Activated CD8-positive, alpha-beta T cell treated with anti-CD3 and anti-CD28 coated beads, Interleukin-2, amount 10 ng/mL, durations not matched to agents 7 days and 5 days (primary cell): ENCODE measurements at regions not wholly inside any gene's neighbourhood (a gene's known extent, or its start where the extent isn't known, plus 50 kb on each side); places are given as distances from the start of the nearest gene placed in this dataset.

ENCODE experiments used
- ATAC-seq: fragments of 150-1000 bp; cut with Tn5 transposase; one replicate; pipeline ENCODE4 v1.10.0; 2021; ENCODE audit warnings: moderate library complexity
- CTCF ChIA-PET: fragments of 350-600 bp; sonication (Branson Sonifier 250); formaldehyde crosslinking; loops from one replicate; lab custom pipeline; 2021; ENCODE audit warnings: antibody characterized with exemption; lab: Charles Lee
- POLR2A ChIA-PET: fragments of 350-600 bp; sonication (Branson Sonifier 250); formaldehyde crosslinking; loops from one replicate; lab custom pipeline; 2021; ENCODE audit warnings: antibody characterized with exemption; lab: Charles Lee
- DNase-seq: peaks from one replicate; pipeline ENCODE4 v3.0.0-alpha.2; 2020
- H3K27ac Mint-ChIP-seq: one replicate; pipeline ENCODE4 v1.8.0; 2021; ENCODE audit warnings: mild to moderate bottlenecking, mixed read lengths
- H3K27me3 Mint-ChIP-seq: one replicate; pipeline ENCODE4 v1.8.0; 2021; ENCODE audit warnings: low read depth, mixed read lengths
- H3K36me3 Mint-ChIP-seq: one replicate; pipeline ENCODE4 v1.8.0; 2021; ENCODE audit warnings: low read depth, mixed read lengths
- H3K4me1 Mint-ChIP-seq: one replicate; pipeline ENCODE4 v1.8.0; 2021; ENCODE audit warnings: low read depth, mixed read lengths
- H3K4me3 Mint-ChIP-seq: one replicate; pipeline ENCODE4 v1.8.0; 2021; ENCODE audit warnings: mild to moderate bottlenecking, mixed read lengths
- H3K9me3 Mint-ChIP-seq: one replicate; pipeline ENCODE4 v1.8.0; 2022; ENCODE audit warnings: mixed read lengths; ENCODE audit not compliant: insufficient read depth

DNA sequence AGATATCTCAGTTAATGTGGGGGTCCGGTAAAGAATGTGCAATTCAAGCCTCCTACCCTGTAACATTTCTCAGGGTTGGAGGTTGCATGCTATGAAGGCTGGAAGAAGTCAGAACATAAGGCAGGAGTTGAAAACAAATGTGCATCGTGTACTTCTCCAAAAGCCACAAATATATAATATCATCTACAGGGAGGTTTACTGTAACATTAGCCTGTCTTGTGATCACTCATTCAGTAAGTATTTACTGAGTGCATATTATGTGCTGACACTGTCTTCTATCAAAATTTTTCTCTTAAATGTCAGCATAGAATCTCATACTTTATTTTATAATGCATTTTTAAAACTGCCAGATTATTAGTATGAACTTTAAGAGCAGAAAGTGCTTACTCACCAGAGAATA, 105.6 kb upstream of the ZNF366 start:
- Mint-ChIP-seq H3K36me3 (no peaks in the 10 kb centered on the region), H3K9me3 (no peaks in the 10 kb centered on the region), H3K27me3 (peaks cover 4% of the 10 kb centered on the region), H3K4me3 (no peak overlapping the region), H3K27ac (no peak overlapping the region), H3K4me1 (no peaks in the 10 kb centered on the region)
- DNase-seq (no peak), ATAC-seq (no peak)
- POLR2A ChIA-PET: no interaction called here
- CTCF ChIA-PET: interaction anchor here (5.3 kb wide), 1 partner anchor 206 kb away, joined by 68 read pairs; no protein-coding TSS in a partner anchor

DNA sequence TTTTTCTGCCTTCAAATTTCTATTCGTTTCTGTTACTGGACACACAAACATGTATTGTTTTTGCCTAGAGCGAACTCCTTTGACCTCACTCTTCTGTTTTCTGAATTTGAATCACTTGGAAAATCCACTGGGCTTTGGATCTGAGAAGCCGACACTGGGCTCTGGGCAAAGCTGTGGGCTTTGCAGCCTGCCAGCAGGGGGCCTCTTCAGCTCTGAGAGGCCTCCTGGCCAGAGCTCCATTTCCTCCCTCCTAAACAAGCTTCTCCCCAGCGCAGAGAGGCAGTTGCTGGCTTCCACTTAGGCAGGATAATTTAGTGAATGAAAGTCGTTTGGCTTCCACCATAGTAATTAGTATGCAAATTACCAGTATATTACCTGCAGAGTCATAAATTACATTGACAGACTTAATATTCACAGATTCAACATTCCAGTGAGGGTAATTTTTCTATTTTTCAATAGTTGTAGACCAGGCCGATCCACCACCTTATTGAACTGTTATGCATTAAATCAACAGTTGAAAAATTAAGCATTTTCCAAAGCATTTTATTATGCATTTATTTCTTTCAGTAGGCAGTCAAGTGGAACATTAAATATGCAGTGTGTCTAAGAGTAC, 104.0 kb upstream of the ZNF366 start:
- peak; percentile 79 for ATAC-seq
- ChIA-PET CTCF (interaction anchor here (0.7 to 5.3 kb wide), 14 partner anchors 8 to 840 kb away, joined by 3 to 68 read pairs (median 4); no protein-coding TSS in a partner anchor), POLR2A (no interaction called here)
- no peaks in the 10 kb centered on the region for H3K4me1 Mint-ChIP-seq
- DNase-seq: peak; percentile 51
- H3K27ac Mint-ChIP-seq: no peak overlapping the region
- no peaks in the 10 kb centered on the region for H3K36me3 Mint-ChIP-seq
- H3K27me3 Mint-ChIP-seq: peaks cover 4% of the 10 kb centered on the region
- no peaks in the 10 kb centered on the region for H3K9me3 Mint-ChIP-seq
- H3K4me3 Mint-ChIP-seq: no peak overlapping the region

DNA sequence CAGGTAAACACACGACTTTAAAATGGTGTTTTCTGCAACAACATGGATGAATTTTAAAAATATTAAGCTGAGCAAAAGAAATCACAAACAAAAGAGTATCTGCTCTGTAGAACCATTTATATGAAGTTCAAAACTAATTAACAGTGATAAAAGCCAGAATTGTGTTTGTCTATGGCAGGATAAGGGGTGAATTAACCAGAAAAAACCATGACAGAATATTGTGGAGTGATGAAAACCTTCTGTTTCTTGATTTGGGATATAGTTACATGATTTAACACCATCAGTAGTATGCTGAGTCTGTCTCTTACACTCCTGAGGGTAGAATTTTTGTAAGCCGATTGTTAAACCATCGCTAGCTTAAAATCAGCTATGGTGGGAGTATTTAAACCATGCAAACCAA, 101.7 kb upstream of the ZNF366 start:
- Mint-ChIP-seq H3K36me3 (no peaks in the 10 kb centered on the region), H3K4me1 (no peaks in the 10 kb centered on the region), H3K27me3 (peaks cover 4% of the 10 kb centered on the region), H3K27ac (no peak overlapping the region), H3K9me3 (no peaks in the 10 kb centered on the region), H3K4me3 (no peak overlapping the region)
- POLR2A ChIA-PET: no interaction called here
- CTCF ChIA-PET: interaction anchor here (1.6 to 5.3 kb wide), 3 partner anchors 15 to 210 kb away, joined by 6 to 68 read pairs (median 21); no protein-coding TSS in a partner anchor
- DNase-seq: no peak
- ATAC-seq: no peak

DNA sequence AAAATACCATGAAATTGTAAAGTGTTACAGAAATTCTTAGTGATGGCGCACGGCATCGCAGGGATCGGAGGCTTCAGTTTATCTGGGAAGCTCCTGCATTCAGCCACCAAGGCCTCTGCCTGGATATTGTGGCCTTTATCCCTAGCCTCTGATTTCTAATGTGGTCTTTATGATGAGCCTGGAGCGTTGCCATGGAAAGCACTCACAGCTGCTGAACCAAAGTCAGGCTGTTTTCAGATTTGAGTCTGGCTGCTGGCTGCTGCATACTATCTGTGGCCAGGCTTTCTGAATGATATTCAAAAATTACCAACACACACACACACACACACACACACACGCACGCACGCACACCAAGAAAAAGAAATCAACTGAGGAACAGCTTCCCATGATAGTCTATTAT, 101.1 kb upstream of the ZNF366 start:
- no peak overlapping the region for H3K27ac Mint-ChIP-seq
- ATAC-seq: no peak
- H3K4me3 Mint-ChIP-seq: no peak overlapping the region
- ChIA-PET CTCF (interaction anchor here (5.3 kb wide), 1 partner anchor 211 kb away, joined by 68 read pairs; no protein-coding TSS in a partner anchor), POLR2A (no interaction called here)
- no peaks in the 10 kb centered on the region for H3K36me3 Mint-ChIP-seq
- H3K4me1 Mint-ChIP-seq: no peaks in the 10 kb centered on the region
- no peaks in the 10 kb centered on the region for H3K9me3 Mint-ChIP-seq
- no peak for DNase-seq
- H3K27me3 Mint-ChIP-seq: peaks cover 4% of the 10 kb centered on the region

DNA sequence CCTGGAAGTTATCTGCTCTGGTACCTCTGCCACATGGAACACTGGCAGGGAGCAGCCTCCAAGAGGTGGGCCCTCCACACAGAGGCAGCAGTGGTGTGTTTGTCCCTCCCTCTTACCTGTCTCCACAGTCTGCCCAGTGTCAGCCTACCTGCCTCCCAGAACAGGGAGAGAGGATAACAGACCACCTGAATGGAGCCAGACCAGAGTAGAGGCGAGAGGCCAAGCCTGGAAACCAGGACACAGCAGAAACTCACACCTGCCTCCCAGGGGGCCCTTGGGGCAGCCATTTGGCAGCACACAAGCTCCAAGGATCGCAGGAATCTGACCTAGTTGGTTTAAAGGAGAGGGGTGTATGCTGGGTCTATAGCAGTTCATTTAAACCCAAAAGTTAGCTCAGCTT, 100.2 kb upstream of the ZNF366 start:
- Mint-ChIP-seq H3K9me3 (no peaks in the 10 kb centered on the region), H3K27me3 (peaks cover 4% of the 10 kb centered on the region), H3K36me3 (no peaks in the 10 kb centered on the region), H3K4me1 (no peaks in the 10 kb centered on the region), H3K27ac (no peak overlapping the region), H3K4me3 (no peak overlapping the region)
- ChIA-PET POLR2A (no interaction called here), CTCF (no interaction called here)
- no peak for DNase-seq
- no peak for ATAC-seq

DNA sequence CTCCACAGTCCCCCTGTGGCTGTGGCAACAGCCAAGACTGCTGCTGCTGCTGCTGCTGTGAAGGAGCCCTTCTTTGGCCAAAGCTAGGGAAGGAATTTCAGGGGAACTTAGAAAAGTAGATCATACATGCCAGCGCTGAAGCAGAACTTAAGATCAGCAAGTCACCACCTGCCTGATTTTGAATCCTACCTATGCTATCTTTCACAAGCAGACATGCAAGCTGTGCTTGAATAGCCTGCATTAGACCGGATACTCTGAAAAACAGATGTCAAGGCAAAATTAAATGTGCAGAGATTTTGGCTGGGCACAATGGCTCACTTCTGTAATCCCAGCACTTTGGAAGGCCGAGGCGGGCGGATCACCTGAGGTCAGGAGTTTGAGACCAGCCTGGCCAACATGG, 99.3 kb upstream of the ZNF366 start:
- POLR2A ChIA-PET: no interaction called here
- no peak for DNase-seq
- H3K9me3 Mint-ChIP-seq: no peaks in the 10 kb centered on the region
- H3K4me3 Mint-ChIP-seq: no peak overlapping the region
- H3K4me1 Mint-ChIP-seq: no peaks in the 10 kb centered on the region
- no peak overlapping the region for H3K27ac Mint-ChIP-seq
- CTCF ChIA-PET: no interaction called here
- no peaks in the 10 kb centered on the region for H3K36me3 Mint-ChIP-seq
- H3K27me3 Mint-ChIP-seq: peaks cover 4% of the 10 kb centered on the region
- no peak for ATAC-seq

DNA sequence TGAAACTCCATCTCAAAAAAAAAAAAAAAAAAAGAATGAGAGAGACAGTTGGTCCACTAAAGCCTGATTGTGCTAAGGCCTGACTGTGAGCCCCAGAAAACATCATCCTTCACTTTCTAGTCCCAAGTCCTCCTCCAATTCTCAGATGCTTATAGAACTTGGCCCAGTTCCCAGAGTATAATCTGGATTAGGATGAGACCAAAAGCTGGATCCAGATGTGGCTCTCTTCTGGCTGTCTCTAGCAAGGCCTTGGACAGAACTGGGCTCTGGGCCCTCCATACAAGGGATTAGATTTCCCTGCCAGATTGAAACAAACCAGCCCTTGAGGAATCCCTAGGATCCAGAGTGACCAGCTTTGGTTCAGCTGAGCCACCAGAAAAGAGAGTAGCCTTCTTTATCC, 98.4 kb upstream of the ZNF366 start:
- H3K27me3 Mint-ChIP-seq: peaks cover 4% of the 10 kb centered on the region
- DNase-seq (no peak), ATAC-seq (no peak)
- no peaks in the 10 kb centered on the region for H3K9me3 Mint-ChIP-seq
- H3K36me3 Mint-ChIP-seq: no peaks in the 10 kb centered on the region
- no peak overlapping the region for H3K4me3 Mint-ChIP-seq
- CTCF ChIA-PET: no interaction called here
- POLR2A ChIA-PET: no interaction called here
- no peaks in the 10 kb centered on the region for H3K4me1 Mint-ChIP-seq
- H3K27ac Mint-ChIP-seq: no peak overlapping the region

DNA sequence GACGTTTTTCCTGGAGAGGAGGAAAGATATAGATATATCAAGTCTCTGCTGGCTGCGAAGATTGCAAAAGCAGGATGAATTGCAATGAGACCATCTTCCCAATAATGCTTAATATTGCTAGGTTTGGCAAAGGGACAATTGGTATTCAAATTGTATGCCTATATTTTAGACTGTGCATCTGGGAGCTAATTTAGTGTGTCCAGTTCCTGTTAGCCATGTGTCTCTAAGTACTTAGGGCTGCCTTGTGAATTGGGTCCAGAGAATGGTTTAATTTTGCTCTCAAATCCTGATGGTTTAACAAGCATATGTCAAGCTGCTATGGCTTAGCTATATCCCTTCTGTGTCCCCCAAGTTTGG, 97.6 kb upstream of the ZNF366 start:
- POLR2A ChIA-PET: no interaction called here
- no peak for ATAC-seq
- CTCF ChIA-PET: no interaction called here
- no peak overlapping the region for H3K27ac Mint-ChIP-seq
- no peak overlapping the region for H3K4me3 Mint-ChIP-seq
- H3K9me3 Mint-ChIP-seq: no peaks in the 10 kb centered on the region
- H3K36me3 Mint-ChIP-seq: no peaks in the 10 kb centered on the region
- H3K27me3 Mint-ChIP-seq: peaks cover 2% of the 10 kb centered on the region
- H3K4me1 Mint-ChIP-seq: no peaks in the 10 kb centered on the region
- no peak for DNase-seq

DNA sequence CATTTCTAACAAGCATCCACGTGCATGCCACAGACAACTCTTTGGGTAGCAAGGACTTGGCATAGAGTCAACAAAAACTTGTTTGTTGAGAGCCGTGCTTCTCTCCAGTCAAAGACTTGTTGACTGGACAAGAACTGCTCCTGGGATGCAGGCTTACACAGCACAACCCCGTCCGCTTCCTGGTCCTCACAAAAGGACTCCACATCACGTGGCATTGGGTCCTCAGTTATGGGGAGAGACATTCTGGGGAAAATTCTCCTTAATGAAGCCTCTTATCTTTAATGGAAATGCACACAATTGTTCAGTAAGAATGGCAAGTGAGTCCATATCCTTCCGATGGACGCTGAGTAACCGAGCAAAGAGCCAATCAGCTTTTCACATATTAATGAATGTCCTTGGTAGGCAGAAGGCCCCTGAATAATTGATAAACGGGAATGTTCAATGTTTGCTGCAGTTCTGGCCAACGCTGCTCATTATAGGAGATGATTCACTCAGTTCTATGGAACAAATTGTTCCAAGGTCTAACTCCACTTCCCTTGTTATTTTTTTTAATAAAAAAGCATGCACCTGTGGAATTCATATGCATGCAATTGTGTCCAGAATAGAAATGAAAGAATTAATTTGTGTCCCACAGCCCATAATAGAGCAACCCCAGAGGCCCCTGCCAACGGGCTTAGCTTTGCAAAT, 97.0 kb upstream of the ZNF366 start:
- POLR2A ChIA-PET: no interaction called here
- H3K4me3 Mint-ChIP-seq: no peak overlapping the region

DNA sequence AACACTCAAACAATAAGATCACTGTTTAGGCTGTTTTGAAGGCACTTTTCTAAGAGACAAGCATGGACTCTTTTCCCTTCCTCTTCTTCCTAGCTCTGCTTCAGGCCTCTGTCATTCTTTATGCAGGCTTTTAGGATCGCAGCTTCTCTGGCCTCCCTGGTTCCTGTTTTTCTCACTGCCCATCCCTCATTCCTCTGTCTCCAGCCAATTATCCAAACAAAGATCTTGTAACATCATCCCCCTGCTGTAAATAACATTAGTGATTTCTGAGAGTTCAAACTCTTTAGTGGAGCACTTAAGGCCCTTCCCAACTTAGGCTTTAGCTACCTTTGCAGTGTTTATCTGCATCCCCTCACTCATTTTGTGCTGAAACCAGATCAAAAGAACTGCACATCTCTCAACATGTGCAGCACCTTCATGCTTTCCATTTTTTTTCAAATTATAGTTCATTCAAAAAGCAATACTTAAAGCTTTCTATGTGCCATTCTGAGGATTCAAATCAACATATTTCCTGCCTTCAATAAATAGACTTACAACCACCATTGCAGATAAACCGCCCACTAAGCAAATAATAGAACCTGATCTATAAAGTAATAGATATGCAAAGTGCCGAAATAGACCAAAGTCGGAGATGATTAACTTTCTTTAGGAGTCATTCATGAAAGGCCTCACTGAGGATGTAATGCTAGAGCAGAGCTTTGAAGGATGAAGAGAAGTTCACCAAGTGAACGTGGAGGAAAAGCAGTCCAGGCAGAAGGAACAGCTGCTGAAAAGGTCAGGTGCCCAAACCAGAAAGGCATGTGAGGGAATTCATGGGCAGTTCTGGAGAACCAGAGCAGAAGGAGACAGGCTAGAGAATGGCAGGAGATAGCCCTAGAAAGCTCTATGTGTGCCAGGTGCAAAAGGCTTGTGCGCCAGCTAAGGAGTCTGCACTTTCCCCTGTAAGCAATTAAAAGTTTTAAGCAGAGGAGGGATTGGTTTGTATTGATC, 95.8 kb upstream of the ZNF366 start:
- DNase-seq (no peak), ATAC-seq (no peak)
- Mint-ChIP-seq H3K4me3 (no peak overlapping the region), H3K9me3 (no peaks in the 10 kb centered on the region), H3K36me3 (no peaks in the 10 kb centered on the region), H3K4me1 (peaks cover 8% of the 10 kb centered on the region), H3K27ac (no peak overlapping the region), H3K27me3 (no peaks in the 10 kb centered on the region)
- ChIA-PET POLR2A (no interaction called here), CTCF (no interaction called here)

More for the DNA sequence above, 97.0 kb upstream of the ZNF366 start:
- peaks cover 2% of the 10 kb centered on the region for H3K27me3 Mint-ChIP-seq
- no peaks in the 10 kb centered on the region for H3K9me3 Mint-ChIP-seq
- DNase-seq (no peak), ATAC-seq (no peak)
- H3K27ac Mint-ChIP-seq: no peak overlapping the region
- CTCF ChIA-PET: no interaction called here
- H3K36me3 Mint-ChIP-seq: no peaks in the 10 kb centered on the region
- no peaks in the 10 kb centered on the region for H3K4me1 Mint-ChIP-seq

DNA sequence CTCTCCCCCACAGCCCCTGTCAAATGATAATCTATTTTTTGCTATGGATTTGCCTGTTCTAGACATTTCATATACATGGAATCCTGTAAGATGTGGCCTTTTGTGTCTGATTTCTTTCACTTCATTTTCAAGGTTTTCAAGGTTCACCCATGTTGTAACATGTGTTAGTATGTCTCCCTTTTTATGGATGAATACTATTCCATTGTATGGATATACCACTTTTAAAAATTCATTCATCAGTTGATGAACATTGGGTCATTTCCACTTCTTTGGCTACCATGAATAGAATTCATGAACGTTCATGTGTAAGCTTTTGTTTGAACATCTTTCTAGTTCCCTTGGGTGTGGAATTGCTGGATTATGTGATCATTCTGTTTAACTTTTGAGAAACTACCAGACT, 94.7 kb upstream of the ZNF366 start:
- CTCF ChIA-PET: no interaction called here
- POLR2A ChIA-PET: no interaction called here
- ATAC-seq (no peak), DNase-seq (no peak)
- no peak overlapping the region for H3K27ac Mint-ChIP-seq
- no peaks in the 10 kb centered on the region for H3K36me3 Mint-ChIP-seq
- no peaks in the 10 kb centered on the region for H3K9me3 Mint-ChIP-seq
- H3K4me1 Mint-ChIP-seq: peaks cover 8% of the 10 kb centered on the region
- H3K27me3 Mint-ChIP-seq: no peaks in the 10 kb centered on the region
- H3K4me3 Mint-ChIP-seq: no peak overlapping the region
